Suprapubic skin (tissue), 4 donors: ENCODE measurements at regions not wholly inside any gene's neighbourhood (a gene's known extent, or its start where the extent isn't known, plus 50 kb on each side); places are given as distances from the start of the nearest gene placed in this dataset.

ENCODE experiments used
- CTCF ChIP-seq, 2 donors: fragments of 200-600 bp in 1 of 2; fragments of 450-650 bp in 1 of 2; sonication (generic) in 1 of 2; IDR thresholded peaks; one replicate each; pipeline ENCODE4 v1.5.1; 2016 to 2019; ENCODE audit warnings: antibody characterized with exemption in 2 of 2, mild to moderate bottlenecking in 1 of 2, moderate library complexity in 1 of 2
- POLR2A ChIP-seq, 2 donors: fragments of 450-650 bp; IDR thresholded peaks; one replicate each; pipeline ENCODE4 v1.6.1; 2017; ENCODE audit warnings: antibody characterized with exemption in 2 of 2, mild to moderate bottlenecking in 2 of 2, moderate library complexity in 2 of 2
- POLR2AphosphoS5 ChIP-seq, 3 donors: sonication (generic); formaldehyde crosslinking; IDR thresholded peaks; one replicate each; pipeline ENCODE4 v1.6.1; 2017; ENCODE audit warnings: antibody characterized with exemption in 3 of 3

- no peak for TF ChIP-seq POLR2AphosphoS5 (IDR thresholded peaks at IDR 0.05)
- TF ChIP-seq CTCF (IDR thresholded peaks at IDR 0.05), result no peak
- no peak for TF ChIP-seq POLR2A (IDR thresholded peaks at IDR 0.05)
Measured at GRCh38 chr1:221099747-221100595, 220.7 kb downstream of the HLX start.
